ENCODE measurements at regions not wholly inside any gene's neighbourhood (a gene's known extent, or its start where the extent isn't known, plus 50 kb on each side); places are given as distances from the start of the nearest gene placed in this dataset.
"Not testable (repeated sequence)": the region's sequence is repeated elsewhere in the genome, so short reads cannot be mapped to it uniquely, and the experiment has no call there.

- no peak for DNase-seq
Observed at GRCh38 chr2:226116346-226116745, 683.3 kb downstream of the IRS1 start.

GRCh38 chr2:226115832-226116200, 683.8 kb downstream of the IRS1 start:
- DNase-seq, result no peak

GRCh38 chr2:226115102-226115831, 684.4 kb downstream of the IRS1 start:
- DNase-seq, result peak; percentile 54

GRCh38 chr2:226114436-226114835, 685.2 kb downstream of the IRS1 start:
- DNase-seq, result no peak

- peak; percentile 11 for DNase-seq
Observed at GRCh38 chr2:226098861-226099745, 699.6 kb downstream of the NYAP2 start.

- no peak for DNase-seq
Observed at GRCh38 chr2:226095058-226095457, 695.5 kb downstream of the NYAP2 start.

GRCh38 chr2:226093364-226093763, 693.9 kb downstream of the NYAP2 start:
- DNase-seq, result no peak

- no peak for DNase-seq
Observed at GRCh38 chr2:226088366-226088674, 688.8 kb downstream of the NYAP2 start.

GRCh38 chr2:226087505-226088365, 688.2 kb downstream of the NYAP2 start:
- DNase-seq, result no peak

GRCh38 chr2:226087051-226087450, 687.5 kb downstream of the NYAP2 start:
- DNase-seq, result no peak

- DNase-seq, result peak; percentile 23
Observed at GRCh38 chr2:226086190-226086589, 686.7 kb downstream of the NYAP2 start.

GRCh38 chr2:226085425-226085824, 685.9 kb downstream of the NYAP2 start:
- DNase-seq, result not testable (repeated sequence)

GRCh38 chr2:226080334-226080733, 680.8 kb downstream of the NYAP2 start:
- no peak for DNase-seq

- DNase-seq, result peak; percentile 33
Observed at GRCh38 chr2:226079671-226080181, 680.2 kb downstream of the NYAP2 start.

- DNase-seq, result no peak
Observed at GRCh38 chr2:226079196-226079595, 679.7 kb downstream of the NYAP2 start.

GRCh38 chr2:226078666-226079065, 679.2 kb downstream of the NYAP2 start:
- no peak for DNase-seq

GRCh38 chr2:226077841-226078240, 678.3 kb downstream of the NYAP2 start:
- no peak for DNase-seq

GRCh38 chr2:226077031-226077430, 677.5 kb downstream of the NYAP2 start:
- DNase-seq, result no peak

GRCh38 chr2:226076529-226076928, 677.0 kb downstream of the NYAP2 start:
- no peak for DNase-seq

- DNase-seq, result no peak
Observed at GRCh38 chr2:226074391-226074790, 674.9 kb downstream of the NYAP2 start.

GRCh38 chr2:226073496-226074160, 674.1 kb downstream of the NYAP2 start:
- no peak for DNase-seq

GRCh38 chr2:226066873-226067272, 667.4 kb downstream of the NYAP2 start:
- DNase-seq, result no peak

- no peak for DNase-seq
Observed at GRCh38 chr2:226066391-226066790, 666.9 kb downstream of the NYAP2 start.
